ENCODE measurements at regions not wholly inside any gene's neighbourhood (a gene's known extent, or its start where the extent isn't known, plus 50 kb on each side); places are given as distances from the start of the nearest gene placed in this dataset.

DNA sequence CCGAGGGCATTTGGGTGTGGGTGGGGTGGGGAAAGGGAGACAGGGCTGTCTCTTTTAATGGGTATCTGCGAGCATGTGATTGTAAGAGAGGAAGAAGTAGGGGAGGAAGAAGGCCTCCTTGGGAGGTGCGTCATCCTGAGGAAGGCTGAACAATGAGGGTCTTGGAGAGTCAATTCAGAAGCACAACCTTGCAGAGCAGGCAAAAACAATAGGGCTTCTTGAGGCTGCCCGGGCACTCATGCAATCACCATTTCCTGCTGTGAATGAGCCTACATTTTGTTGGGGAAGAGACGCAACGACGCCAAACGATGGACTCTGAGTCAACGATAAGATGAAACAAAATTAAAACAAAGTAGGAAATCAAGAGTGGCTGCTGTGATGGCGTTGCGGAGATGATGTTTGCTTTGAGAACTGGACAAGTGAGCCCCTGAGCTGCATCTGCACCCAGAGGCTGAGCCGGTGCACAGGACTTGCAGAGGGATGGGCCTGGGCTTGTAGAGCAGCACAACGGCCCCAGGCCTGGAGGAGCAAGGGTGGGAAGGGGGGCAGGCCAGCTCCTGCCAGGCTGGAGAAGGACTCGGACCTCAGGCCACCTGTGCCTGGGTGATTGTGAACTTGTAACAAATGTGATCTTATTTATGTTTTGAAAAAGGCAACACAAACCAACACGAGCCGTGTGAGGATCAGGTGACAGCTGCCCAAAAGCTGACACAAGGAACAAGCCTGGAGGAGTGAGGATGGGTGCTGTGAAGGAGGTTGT lies 92.3 kb upstream of the B3GAT1 start:
- TF ChIP-seq, protein P1, sequence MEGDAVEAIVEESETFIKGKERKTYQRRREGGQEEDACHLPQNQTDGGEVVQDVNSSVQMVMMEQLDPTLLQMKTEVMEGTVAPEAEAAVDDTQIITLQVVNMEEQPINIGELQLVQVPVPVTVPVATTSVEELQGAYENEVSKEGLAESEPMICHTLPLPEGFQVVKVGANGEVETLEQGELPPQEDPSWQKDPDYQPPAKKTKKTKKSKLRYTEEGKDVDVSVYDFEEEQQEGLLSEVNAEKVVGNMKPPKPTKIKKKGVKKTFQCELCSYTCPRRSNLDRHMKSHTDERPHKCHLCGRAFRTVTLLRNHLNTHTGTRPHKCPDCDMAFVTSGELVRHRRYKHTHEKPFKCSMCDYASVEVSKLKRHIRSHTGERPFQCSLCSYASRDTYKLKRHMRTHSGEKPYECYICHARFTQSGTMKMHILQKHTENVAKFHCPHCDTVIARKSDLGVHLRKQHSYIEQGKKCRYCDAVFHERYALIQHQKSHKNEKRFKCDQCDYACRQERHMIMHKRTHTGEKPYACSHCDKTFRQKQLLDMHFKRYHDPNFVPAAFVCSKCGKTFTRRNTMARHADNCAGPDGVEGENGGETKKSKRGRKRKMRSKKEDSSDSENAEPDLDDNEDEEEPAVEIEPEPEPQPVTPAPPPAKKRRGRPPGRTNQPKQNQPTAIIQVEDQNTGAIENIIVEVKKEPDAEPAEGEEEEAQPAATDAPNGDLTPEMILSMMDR (IDR thresholded peaks at IDR 0.05) = no peak
- TF ChIP-seq POLR2AphosphoS5 (IDR thresholded peaks at IDR 0.05) = no peak
- no peak for TF ChIP-seq EP300 (IDR thresholded peaks at IDR 0.05)
